ENCODE measurements at regions not wholly inside any gene's neighbourhood (a gene's known extent, or its start where the extent isn't known, plus 50 kb on each side); places are given as distances from the start of the nearest gene placed in this dataset.

DNA sequence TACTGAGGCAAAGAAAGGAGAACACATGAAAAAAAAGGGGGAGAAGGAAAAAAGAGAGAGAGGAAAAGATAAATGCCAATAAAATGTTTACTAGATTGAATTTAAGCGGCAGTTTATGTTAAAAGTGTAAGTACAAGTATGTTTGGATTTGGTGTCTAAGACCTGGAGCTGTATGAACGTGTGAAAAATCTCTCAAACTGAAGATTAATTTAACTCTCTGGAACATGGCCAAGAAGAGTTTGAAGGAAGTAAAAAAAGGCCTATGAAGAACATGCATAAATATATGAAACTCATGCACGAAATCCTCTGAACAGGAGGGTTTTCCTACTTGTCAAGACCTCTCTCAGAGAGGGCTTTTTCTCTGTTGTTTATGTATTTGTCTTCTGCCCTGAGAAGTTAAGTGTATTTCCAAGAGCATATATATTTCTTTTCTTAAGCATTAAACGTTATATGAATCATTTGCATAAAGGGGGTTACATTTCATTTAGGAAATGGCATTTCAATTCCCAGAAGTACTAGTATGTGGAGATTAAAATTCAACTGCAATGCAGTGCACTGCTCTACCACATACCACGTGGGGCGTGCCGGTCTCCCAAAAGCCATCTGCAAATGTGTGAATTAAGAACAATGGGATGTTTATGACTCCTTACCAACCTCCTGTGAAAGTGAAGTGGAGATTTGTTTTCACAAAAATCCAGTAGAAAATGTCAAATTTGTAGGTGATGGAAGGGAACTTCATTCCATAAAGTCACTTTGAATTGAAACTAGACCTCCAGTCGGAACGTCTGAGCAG lies 281.1 kb upstream of the TRIB2 start:
- Histone ChIP-seq H3K9ac (ENCODE audit: low read length) (no peak overlapping the region), H3K27ac (ENCODE audit: low read depth, low read length) (no peak overlapping the region), H3K4me3 (ENCODE audit: low read depth, low read length) (no peak overlapping the region), H3K27me3 (ENCODE audit: control insufficient read depth, insufficient read depth, low read length) (no peaks in the 10 kb centered on the region), H3K36me3 (ENCODE audit: control insufficient read depth, insufficient read depth, low read length) (no peaks in the 10 kb centered on the region), H3K4me1 (ENCODE audit: control insufficient read depth, insufficient read depth, low read length) (no peaks in the 10 kb centered on the region; the same call in 1 of the 2 replicates), H3K9me3 (ENCODE audit: control insufficient read depth, insufficient read depth, low read depth, low read length) (no peaks in the 10 kb centered on the region)

DNA sequence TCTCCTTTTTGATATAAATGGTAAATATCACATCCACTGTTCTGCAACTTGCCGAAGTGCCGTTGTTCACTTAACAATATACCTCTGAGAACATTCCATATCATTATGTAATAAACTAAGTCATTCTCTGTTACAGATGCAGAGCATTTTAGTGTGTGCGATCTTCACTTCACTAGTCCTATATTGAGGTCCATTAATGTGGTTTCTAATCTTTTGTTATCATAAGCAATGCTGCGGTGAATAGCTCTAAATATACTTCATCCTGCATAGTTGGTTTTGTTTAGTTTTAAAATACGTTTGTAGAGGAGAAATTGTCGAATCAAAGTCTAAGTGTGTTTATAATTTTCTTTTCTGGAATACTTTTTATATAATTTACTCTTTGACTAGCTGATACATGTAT lies 280.3 kb upstream of the TRIB2 start:
- no peak overlapping the region for H3K27ac ChIP-seq (ENCODE audit: low read depth, low read length)
- no peaks in the 10 kb centered on the region for H3K27me3 ChIP-seq (ENCODE audit: control insufficient read depth, insufficient read depth, low read length)
- H3K4me3 ChIP-seq (ENCODE audit: low read depth, low read length), result no peak overlapping the region
- no peaks in the 10 kb centered on the region for H3K9me3 ChIP-seq (ENCODE audit: control insufficient read depth, insufficient read depth, low read depth, low read length)
- no peaks in the 10 kb centered on the region for H3K36me3 ChIP-seq (ENCODE audit: control insufficient read depth, insufficient read depth, low read length)
- peaks cover 4% of the 10 kb centered on the region; the same call in 1 of the 2 replicates for H3K4me1 ChIP-seq (ENCODE audit: control insufficient read depth, insufficient read depth, low read length)
- H3K9ac ChIP-seq (ENCODE audit: low read length), result no peak overlapping the region

DNA sequence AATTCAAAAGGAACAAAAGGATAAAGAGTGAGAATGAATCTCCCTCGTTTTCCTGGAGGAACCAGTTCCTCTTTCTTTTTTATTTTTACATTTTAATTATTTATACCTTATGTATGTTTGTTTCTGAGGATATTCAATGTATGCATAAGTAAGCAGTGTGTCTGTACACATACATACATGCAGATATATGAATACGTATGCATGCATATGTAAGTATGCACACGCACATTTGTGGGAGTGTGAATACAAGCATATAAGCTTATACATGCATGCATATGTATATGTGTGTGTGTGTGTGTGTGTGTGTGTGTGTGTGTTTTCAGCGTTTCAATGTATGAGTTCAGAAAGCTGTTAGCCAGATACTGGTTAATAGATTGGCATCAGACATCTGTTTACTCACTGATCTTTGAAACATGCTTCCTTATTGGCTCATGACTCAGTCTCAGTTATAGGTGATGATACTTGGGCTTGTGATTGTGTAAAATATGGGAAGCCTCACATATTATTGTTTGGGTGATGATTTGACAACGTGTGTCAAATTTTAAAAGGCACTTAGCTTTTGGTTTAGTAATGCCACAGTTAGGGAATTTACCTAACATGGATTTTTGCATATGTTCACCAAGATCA lies 279.7 kb upstream of the TRIB2 start:
- H3K36me3 ChIP-seq (ENCODE audit: control insufficient read depth, insufficient read depth, low read length), result no peaks in the 10 kb centered on the region
- H3K27me3 ChIP-seq (ENCODE audit: control insufficient read depth, insufficient read depth, low read length), result no peaks in the 10 kb centered on the region
- H3K9ac ChIP-seq (ENCODE audit: low read length), result no peak overlapping the region
- H3K4me3 ChIP-seq (ENCODE audit: low read depth, low read length), result no peak overlapping the region
- peaks cover 4% of the 10 kb centered on the region; the same call in 1 of the 2 replicates for H3K4me1 ChIP-seq (ENCODE audit: control insufficient read depth, insufficient read depth, low read length)
- no peak overlapping the region for H3K27ac ChIP-seq (ENCODE audit: low read depth, low read length)
- H3K9me3 ChIP-seq (ENCODE audit: control insufficient read depth, insufficient read depth, low read depth, low read length), result peaks cover 5% of the 10 kb centered on the region; the same call in 1 of the 2 replicates

DNA sequence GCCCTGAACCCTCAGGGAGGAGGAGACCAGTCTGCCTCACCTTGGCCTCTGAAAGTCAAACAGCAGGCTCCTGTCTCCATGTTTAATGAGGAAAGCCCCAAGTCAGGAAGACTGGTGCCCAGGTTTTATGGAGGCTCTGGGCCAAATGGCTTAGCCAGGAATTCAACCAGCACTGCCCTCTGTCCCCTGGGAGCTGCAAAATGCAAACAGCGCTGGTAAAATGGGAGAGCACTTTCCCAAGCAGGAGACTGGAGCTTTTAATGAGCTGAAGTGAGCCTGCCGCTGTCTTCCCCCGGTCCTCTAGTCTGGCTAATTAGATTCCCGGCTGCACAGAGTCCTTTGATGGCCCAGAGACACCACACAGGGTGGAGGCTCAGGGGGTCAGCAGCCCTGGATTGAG lies 276.0 kb upstream of the TRIB2 start:
- no peak overlapping the region for H3K9ac ChIP-seq (ENCODE audit: low read length)
- no peak overlapping the region for H3K27ac ChIP-seq (ENCODE audit: low read depth, low read length)
- no peaks in the 10 kb centered on the region for H3K27me3 ChIP-seq (ENCODE audit: control insufficient read depth, insufficient read depth, low read length)
- peaks cover 4% of the 10 kb centered on the region; the same call in 1 of the 2 replicates for H3K4me1 ChIP-seq (ENCODE audit: control insufficient read depth, insufficient read depth, low read length)
- H3K36me3 ChIP-seq (ENCODE audit: control insufficient read depth, insufficient read depth, low read length), result no peaks in the 10 kb centered on the region
- peaks cover 8% of the 10 kb centered on the region; the same call in 1 of the 2 replicates for H3K9me3 ChIP-seq (ENCODE audit: control insufficient read depth, insufficient read depth, low read depth, low read length)
- no peak overlapping the region for H3K4me3 ChIP-seq (ENCODE audit: low read depth, low read length)

DNA sequence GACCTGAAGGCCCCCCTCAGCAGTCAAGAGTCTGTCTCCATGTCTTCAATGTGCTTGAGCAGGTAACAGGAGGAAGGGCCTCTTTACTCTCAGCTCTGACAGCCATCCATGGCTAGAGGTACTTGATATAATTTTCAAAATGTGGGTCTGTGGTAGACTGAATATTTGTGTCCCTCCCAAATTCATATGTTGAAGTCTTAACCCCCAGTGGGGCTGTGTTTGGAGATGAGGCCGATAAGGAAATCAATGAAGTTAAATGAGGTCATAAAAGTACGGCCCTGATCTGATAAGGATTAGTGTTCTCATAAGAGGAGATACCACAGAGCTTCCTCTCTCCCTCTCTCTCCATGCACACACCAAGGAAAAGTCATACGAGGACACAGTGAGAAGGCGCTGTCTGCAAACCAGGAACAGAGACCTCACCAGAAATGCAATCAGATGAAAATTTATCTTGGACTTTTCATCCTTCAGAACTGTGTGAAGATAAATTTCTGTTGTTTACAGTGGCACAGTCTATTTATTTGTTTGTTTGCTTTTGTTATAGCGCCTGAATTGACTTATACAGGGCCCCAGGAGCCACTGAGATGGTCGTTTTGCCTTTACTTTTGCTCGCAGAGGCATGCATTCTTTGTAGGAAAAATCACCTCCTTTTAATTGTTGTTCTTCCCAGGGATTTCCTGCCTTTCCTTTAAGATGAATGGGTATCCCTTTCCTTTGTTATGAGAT lies 274.8 kb upstream of the TRIB2 start:
- Histone ChIP-seq H3K4me3 (ENCODE audit: low read depth, low read length) (no peak overlapping the region), H3K27me3 (ENCODE audit: control insufficient read depth, insufficient read depth, low read length) (no peaks in the 10 kb centered on the region), H3K27ac (ENCODE audit: low read depth, low read length) (no peak overlapping the region), H3K4me1 (ENCODE audit: control insufficient read depth, insufficient read depth, low read length) (peaks cover 4% of the 10 kb centered on the region; the same call in 1 of the 2 replicates), H3K9me3 (ENCODE audit: control insufficient read depth, insufficient read depth, low read depth, low read length) (peaks cover 8% of the 10 kb centered on the region; the same call in 1 of the 2 replicates), H3K36me3 (ENCODE audit: control insufficient read depth, insufficient read depth, low read length) (no peaks in the 10 kb centered on the region), H3K9ac (ENCODE audit: low read length) (no peak overlapping the region)

DNA sequence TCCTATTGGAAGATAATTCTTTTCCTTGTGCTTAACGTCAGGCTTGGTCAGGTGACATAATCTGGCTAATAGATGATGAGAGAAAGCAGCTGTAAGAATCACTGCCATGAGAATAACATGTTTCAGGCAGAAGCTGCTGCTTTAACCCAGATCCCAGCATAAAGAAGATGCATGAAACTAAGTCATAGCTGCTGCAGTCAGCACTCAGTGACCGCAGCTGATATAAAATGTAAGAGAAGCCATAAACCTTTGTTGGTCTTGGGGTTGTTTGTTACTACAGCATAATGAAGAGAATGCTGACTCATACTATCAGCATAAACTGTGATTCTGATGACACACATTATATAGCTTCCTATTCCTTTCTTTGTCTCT lies 274.3 kb upstream of the TRIB2 start:
- no peak overlapping the region for H3K9ac ChIP-seq (ENCODE audit: low read length)
- no peak overlapping the region for H3K27ac ChIP-seq (ENCODE audit: low read depth, low read length)

DNA sequence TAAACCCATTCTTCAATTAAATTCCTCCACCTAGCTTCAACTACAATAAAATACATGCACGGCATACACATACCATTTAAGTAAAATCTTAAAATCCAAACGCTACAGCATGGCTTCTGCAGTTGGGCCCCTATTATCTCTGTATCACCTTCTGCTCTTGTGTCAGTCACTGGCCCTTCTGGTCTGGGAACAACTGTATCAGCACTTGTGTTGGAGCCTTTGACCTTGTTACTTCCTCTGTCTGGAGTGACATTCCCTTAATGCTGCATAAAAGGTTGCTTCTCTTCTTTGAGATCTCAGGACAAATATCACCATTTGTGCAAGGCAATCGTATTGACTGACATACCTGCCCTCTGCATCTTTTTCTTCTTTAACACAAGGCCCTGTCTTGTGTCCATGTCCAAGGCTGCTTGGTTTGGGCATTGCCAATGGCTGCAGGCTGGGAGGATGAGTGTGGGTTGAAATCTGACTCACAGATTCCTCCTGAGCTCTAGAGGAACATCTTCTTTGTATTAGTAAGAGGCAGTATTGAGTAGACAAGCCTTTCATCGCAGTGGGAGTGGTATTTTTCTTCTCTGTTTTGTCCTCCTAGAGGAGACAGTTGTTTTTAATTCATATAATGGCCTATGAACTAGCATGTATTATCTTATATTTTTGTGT lies 267.8 kb upstream of the TRIB2 start:
- Histone ChIP-seq H3K4me3 (ENCODE audit: low read depth, low read length) (no peak overlapping the region), H3K9ac (ENCODE audit: low read length) (no peak overlapping the region), H3K27me3 (ENCODE audit: control insufficient read depth, insufficient read depth, low read length) (no peaks in the 10 kb centered on the region), H3K9me3 (ENCODE audit: control insufficient read depth, insufficient read depth, low read depth, low read length) (no peaks in the 10 kb centered on the region), H3K27ac (ENCODE audit: low read depth, low read length) (no peak overlapping the region), H3K36me3 (ENCODE audit: control insufficient read depth, insufficient read depth, low read length) (no peaks in the 10 kb centered on the region), H3K4me1 (ENCODE audit: control insufficient read depth, insufficient read depth, low read length) (no peaks in the 10 kb centered on the region)

More for the DNA sequence above, 274.3 kb upstream of the TRIB2 start:
- Histone ChIP-seq H3K36me3 (ENCODE audit: control insufficient read depth, insufficient read depth, low read length) (no peaks in the 10 kb centered on the region), H3K4me3 (ENCODE audit: low read depth, low read length) (no peak overlapping the region), H3K4me1 (ENCODE audit: control insufficient read depth, insufficient read depth, low read length) (peaks cover 4% of the 10 kb centered on the region; the same call in 1 of the 2 replicates), H3K9me3 (ENCODE audit: control insufficient read depth, insufficient read depth, low read depth, low read length) (peaks cover 8% of the 10 kb centered on the region; the same call in 1 of the 2 replicates), H3K27me3 (ENCODE audit: control insufficient read depth, insufficient read depth, low read length) (no peaks in the 10 kb centered on the region)

DNA sequence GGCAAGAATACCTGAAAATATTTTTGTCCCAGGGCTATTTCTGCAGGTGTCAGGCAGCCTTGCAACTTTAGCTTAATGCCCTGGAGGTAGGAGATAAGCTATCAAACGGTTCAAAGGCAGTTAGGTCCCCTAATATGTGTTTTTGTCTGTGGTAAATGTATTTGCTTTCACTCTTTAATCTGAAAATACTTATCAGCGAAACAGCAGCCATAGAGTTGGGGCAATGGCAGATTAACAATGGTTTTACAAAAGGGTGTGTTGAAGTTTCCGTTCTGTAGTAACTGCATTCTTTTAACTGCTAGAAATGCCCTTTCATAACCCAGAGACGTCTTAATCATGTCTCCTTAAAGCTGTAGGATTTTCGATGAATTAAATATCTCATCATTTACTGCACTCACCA lies 265.0 kb upstream of the TRIB2 start:
- Histone ChIP-seq H3K4me1 (ENCODE audit: control insufficient read depth, insufficient read depth, low read length) (peaks cover 3% of the 10 kb centered on the region; the same call in 1 of the 2 replicates), H3K36me3 (ENCODE audit: control insufficient read depth, insufficient read depth, low read length) (no peaks in the 10 kb centered on the region), H3K9me3 (ENCODE audit: control insufficient read depth, insufficient read depth, low read depth, low read length) (no peaks in the 10 kb centered on the region), H3K9ac (ENCODE audit: low read length) (no peak overlapping the region), H3K27ac (ENCODE audit: low read depth, low read length) (no peak overlapping the region), H3K27me3 (ENCODE audit: control insufficient read depth, insufficient read depth, low read length) (no peaks in the 10 kb centered on the region), H3K4me3 (ENCODE audit: low read depth, low read length) (no peak overlapping the region)

DNA sequence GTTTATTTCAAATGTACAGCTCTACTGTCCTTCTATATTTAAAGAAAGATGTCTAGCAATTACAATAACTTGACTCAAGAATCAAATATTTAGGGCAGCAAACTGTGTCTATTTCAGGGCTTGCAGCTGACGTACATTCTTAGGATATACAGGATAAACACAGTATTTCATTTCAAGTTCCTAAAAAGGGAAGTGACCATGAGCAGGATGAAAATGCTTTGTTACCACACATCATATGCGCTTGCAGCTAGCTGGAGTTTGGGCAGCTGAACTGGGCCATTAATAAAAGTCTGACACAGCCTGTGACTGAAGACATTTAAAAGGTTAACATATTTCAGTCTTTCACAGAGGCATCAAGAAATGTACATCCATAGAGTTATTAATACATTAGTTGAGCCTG lies 264.6 kb upstream of the TRIB2 start:
- H3K9ac ChIP-seq (ENCODE audit: low read length), result no peak overlapping the region
- H3K27me3 ChIP-seq (ENCODE audit: control insufficient read depth, insufficient read depth, low read length), result no peaks in the 10 kb centered on the region
- no peak overlapping the region for H3K4me3 ChIP-seq (ENCODE audit: low read depth, low read length)
- no peaks in the 10 kb centered on the region for H3K36me3 ChIP-seq (ENCODE audit: control insufficient read depth, insufficient read depth, low read length)
- no peaks in the 10 kb centered on the region for H3K9me3 ChIP-seq (ENCODE audit: control insufficient read depth, insufficient read depth, low read depth, low read length)
- H3K27ac ChIP-seq (ENCODE audit: low read depth, low read length), result no peak overlapping the region
- H3K4me1 ChIP-seq (ENCODE audit: control insufficient read depth, insufficient read depth, low read length), result peaks cover 3% of the 10 kb centered on the region; the same call in 1 of the 2 replicates

DNA sequence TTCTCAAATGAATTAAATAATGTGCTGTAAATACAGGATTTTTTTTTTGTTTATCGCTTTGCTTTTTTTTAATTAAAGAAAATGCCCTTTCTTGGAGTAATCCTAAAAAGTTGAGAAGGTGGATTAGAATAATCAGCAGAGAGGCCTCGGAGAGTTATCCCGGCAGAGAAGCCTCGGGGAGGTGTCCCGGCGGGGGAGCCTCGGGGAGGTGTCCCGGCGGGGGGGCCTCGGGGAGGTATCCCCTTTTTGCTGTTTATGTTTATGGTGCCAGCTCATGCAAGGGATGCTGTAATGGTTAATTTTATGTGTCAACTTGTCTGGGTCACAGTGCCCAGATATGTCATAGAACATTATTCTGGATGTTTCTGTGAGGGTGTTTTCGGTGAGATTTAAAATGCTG lies 263.0 kb upstream of the TRIB2 start:
- H3K9ac ChIP-seq (ENCODE audit: low read length), result no peak overlapping the region
- no peaks in the 10 kb centered on the region for H3K9me3 ChIP-seq (ENCODE audit: control insufficient read depth, insufficient read depth, low read depth, low read length)
- peaks cover 3% of the 10 kb centered on the region; the same call in 1 of the 2 replicates for H3K4me1 ChIP-seq (ENCODE audit: control insufficient read depth, insufficient read depth, low read length)
- H3K36me3 ChIP-seq (ENCODE audit: control insufficient read depth, insufficient read depth, low read length), result no peaks in the 10 kb centered on the region
- no peak overlapping the region for H3K4me3 ChIP-seq (ENCODE audit: low read depth, low read length)
- no peak overlapping the region for H3K27ac ChIP-seq (ENCODE audit: low read depth, low read length)
- no peaks in the 10 kb centered on the region for H3K27me3 ChIP-seq (ENCODE audit: control insufficient read depth, insufficient read depth, low read length)
